ENCODE measurements at regions not wholly inside any gene's neighbourhood (a gene's known extent, or its start where the extent isn't known, plus 50 kb on each side); places are given as distances from the start of the nearest gene placed in this dataset.

DNA sequence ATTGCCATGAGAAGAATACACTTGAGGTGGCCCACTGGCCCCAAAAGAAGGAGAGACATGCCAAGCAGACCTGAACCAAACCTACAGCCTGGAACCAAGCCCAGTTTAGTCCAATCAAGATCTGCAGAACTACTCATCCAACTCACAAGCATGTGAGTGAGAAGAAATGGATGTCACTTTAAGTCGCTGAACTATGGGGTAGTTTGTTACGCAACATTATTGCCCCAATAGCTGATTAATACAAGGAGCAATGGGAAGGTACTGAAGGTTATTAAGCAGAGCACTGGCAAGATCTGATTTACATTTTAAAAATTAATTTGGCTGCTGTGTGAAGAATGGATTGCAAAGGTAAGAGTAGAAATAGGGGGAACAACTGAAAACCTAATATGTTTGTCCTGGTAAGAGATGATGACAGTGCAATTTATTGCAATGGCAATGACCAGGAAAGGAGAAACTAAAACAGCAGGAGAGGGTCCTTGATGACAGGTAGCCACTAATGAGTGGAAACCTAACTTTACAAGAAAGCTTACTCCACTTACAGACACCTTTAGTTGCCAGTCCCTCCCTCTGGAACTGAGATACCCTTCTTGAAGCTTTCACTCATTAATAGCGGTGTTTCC is 132.9 kb upstream of the GRIA1 start:
- H3K36me3 ChIP-seq: no peaks in the 10 kb centered on the region
- no peak for DNase-seq (ENCODE audit: low spot score)
- intact Hi-C loops (cut with DNase I): no loop called here
- H3K27ac ChIP-seq: no peak overlapping the region
- H3K27me3 ChIP-seq (replicated peaks; ENCODE audit: insufficient read depth): no peaks in the 10 kb centered on the region
- TF ChIP-seq, protein P1, sequence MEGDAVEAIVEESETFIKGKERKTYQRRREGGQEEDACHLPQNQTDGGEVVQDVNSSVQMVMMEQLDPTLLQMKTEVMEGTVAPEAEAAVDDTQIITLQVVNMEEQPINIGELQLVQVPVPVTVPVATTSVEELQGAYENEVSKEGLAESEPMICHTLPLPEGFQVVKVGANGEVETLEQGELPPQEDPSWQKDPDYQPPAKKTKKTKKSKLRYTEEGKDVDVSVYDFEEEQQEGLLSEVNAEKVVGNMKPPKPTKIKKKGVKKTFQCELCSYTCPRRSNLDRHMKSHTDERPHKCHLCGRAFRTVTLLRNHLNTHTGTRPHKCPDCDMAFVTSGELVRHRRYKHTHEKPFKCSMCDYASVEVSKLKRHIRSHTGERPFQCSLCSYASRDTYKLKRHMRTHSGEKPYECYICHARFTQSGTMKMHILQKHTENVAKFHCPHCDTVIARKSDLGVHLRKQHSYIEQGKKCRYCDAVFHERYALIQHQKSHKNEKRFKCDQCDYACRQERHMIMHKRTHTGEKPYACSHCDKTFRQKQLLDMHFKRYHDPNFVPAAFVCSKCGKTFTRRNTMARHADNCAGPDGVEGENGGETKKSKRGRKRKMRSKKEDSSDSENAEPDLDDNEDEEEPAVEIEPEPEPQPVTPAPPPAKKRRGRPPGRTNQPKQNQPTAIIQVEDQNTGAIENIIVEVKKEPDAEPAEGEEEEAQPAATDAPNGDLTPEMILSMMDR (IDR thresholded peaks at IDR 0.05): no peak
- no peak for TF ChIP-seq POLR2A (IDR thresholded peaks at IDR 0.05)
- TF ChIP-seq POLR2AphosphoS5 (IDR thresholded peaks at IDR 0.05): no peak
- H3K4me1 ChIP-seq (replicated peaks): no peaks in the 10 kb centered on the region
- 92% methylated on average over 3 of the region's 3 CpGs for WGBS
- no peak overlapping the region for H3K4me3 ChIP-seq
- no peaks in the 10 kb centered on the region for H3K9me3 ChIP-seq

DNA sequence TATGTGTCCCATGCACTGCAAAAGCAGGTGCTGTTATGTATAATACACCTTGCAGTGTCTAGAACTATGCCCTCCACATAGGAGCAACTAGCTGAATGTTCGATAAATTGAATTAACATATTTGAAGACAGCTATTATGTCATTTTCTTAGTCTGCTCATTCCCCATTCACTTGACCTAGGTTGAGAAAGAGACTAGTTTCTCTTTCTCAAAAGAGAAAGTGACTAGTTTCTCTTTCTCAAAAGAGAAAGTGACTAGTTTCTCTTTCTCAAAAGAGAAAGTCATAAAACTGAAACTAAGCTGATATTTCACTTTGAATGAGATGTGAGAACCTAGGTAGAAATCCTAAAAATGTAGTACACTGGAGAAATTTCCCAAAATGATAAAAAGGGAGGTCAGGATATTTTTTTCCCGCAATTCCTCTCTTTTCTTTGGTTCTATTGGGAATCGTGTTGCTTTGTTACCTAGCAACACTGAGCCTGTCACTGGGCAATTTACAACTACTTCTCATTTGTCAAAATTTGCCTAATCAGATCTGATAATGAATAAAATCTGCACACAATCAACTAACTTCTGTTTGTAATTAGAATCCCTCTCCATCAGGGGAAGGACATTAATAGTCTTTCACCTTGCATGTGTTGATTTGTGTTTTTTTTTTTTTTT is 132.0 kb upstream of the GRIA1 start:
- WGBS: 79% methylated on average over 3 of the region's 3 CpGs
- Histone ChIP-seq H3K27me3 (replicated peaks; ENCODE audit: insufficient read depth) (no peaks in the 10 kb centered on the region), H3K4me1 (replicated peaks) (no peaks in the 10 kb centered on the region), H3K36me3 (no peaks in the 10 kb centered on the region), H3K9me3 (no peaks in the 10 kb centered on the region), H3K27ac (no peak overlapping the region), H3K4me3 (no peak overlapping the region)
- TF ChIP-seq, protein P1 (IDR thresholded peaks at IDR 0.05): no peak
- TF ChIP-seq POLR2A (IDR thresholded peaks at IDR 0.05) (no peak), POLR2AphosphoS5 (IDR thresholded peaks at IDR 0.05) (no peak)
- intact Hi-C loops (cut with DNase I): no loop called here
- DNase-seq (ENCODE audit: low spot score): no peak

DNA sequence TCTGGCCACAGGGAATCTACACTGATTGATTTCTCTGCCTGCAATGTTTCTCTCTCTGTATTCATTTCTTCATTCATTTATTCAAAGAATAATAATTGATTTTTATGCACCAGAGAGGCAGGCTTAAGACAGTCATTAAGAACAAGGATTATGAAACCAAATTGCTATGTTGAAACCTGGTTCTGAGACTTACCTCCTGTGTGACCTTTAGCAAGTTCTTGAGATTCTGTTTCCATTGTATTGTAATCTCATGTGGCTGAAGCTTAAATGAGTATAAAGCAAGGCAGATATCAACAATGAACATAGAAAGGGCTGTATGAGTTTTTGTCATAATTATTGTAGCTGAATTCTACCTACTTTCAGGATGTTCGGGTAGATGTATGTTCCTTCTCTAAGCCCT is 129.6 kb upstream of the GRIA1 start:
- DNase-seq (ENCODE audit: low spot score): no peak
- no peaks in the 10 kb centered on the region for H3K36me3 ChIP-seq
- no peaks in the 10 kb centered on the region for H3K9me3 ChIP-seq
- H3K4me1 ChIP-seq (replicated peaks): no peaks in the 10 kb centered on the region
- H3K27me3 ChIP-seq (replicated peaks; ENCODE audit: insufficient read depth): no peaks in the 10 kb centered on the region
- TF ChIP-seq POLR2AphosphoS5 (IDR thresholded peaks at IDR 0.05) (no peak), POLR2A (IDR thresholded peaks at IDR 0.05) (no peak)
- TF ChIP-seq, protein P1 (IDR thresholded peaks at IDR 0.05): no peak
- H3K4me3 ChIP-seq: no peak overlapping the region
- intact Hi-C loops (cut with DNase I): no loop called here
- 32% methylated on average over 1 of the region's 1 CpG for WGBS
- H3K27ac ChIP-seq: no peak overlapping the region

DNA sequence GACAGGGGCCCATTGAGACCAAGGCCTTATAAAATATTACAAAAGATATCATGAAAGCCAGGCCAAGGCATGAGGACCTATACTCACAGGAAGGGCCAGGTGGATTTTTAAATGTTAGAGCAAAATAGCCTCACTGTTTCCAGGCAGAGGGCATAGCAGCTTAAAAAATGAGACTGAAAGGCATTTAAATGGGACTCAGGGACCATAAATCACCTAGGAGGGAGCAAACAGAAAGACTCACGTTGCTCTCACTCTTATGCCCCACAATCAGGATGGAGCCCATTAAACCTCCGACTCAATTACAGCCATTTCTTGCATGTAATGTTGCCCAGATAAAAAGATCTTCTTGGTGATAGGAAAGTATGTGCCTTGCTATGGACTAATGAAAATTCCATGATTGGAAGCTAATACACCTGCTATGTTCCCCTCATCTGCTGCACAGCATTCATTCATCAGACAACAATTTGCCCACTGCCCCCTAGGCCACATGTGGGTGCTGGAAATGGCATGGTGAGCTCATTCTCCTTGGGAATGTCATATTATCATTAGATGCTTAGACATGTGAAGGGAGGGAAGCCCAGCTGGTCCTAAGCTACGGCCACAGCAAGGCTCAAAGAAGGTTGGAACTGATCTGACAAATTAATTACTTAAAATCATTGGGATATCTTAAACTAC is 128.6 kb upstream of the GRIA1 start:
- H3K36me3 ChIP-seq: no peaks in the 10 kb centered on the region
- DNase-seq (ENCODE audit: low spot score): no peak
- H3K27ac ChIP-seq: no peak overlapping the region
- 32% methylated on average over 3 of the region's 3 CpGs for WGBS
- H3K4me1 ChIP-seq (replicated peaks): no peaks in the 10 kb centered on the region
- TF ChIP-seq, protein P1 (IDR thresholded peaks at IDR 0.05): no peak
- no peak for TF ChIP-seq POLR2AphosphoS5 (IDR thresholded peaks at IDR 0.05)
- TF ChIP-seq POLR2A (IDR thresholded peaks at IDR 0.05): no peak
- intact Hi-C loops (cut with DNase I): no loop called here
- H3K4me3 ChIP-seq: no peak overlapping the region
- H3K27me3 ChIP-seq (replicated peaks; ENCODE audit: insufficient read depth): no peaks in the 10 kb centered on the region
- H3K9me3 ChIP-seq: no peaks in the 10 kb centered on the region
